ENCODE measurements at regions not wholly inside any gene's neighbourhood (a gene's known extent, or its start where the extent isn't known, plus 50 kb on each side); places are given as distances from the start of the nearest gene placed in this dataset.

GRCh38 chr11:80519596-80520506 is 1079.0 kb upstream of the TENM4 start:
- TF ChIP-seq ZNF384 (IDR thresholded peaks at IDR 0.05) (no peak), NFRKB (IDR thresholded peaks at IDR 0.05) (no peak), SP1 (IDR thresholded peaks at IDR 0.05) (no peak), BHLHE40 (IDR thresholded peaks at IDR 0.05; ENCODE audit: borderline replicate concordance) (no peak), FOXA1 (IDR thresholded peaks at IDR 0.05) (no peak), SUZ12 (IDR thresholded peaks at IDR 0.05) (no peak), TARDBP (IDR thresholded peaks at IDR 0.05) (no peak), ELF4 (IDR thresholded peaks at IDR 0.05) (no peak), FOXM1 (IDR thresholded peaks at IDR 0.05; ENCODE audit: borderline replicate concordance) (no peak), FOXK2 (IDR thresholded peaks at IDR 0.05) (no peak), ARNT (IDR thresholded peaks at IDR 0.05) (no peak)
